SK-N-MC (cell line): ENCODE measurements at regions not wholly inside any gene's neighbourhood (a gene's known extent, or its start where the extent isn't known, plus 50 kb on each side); places are given as distances from the start of the nearest gene placed in this dataset.

Experiments used
- EZH2 ChIP-seq: fragments of 200-600 bp; sonication (generic); IDR thresholded peaks from one replicate; pipeline ENCODE4 v1.6.1; 2017; ENCODE audit warnings: antibody characterized with exemption
- POLR2AphosphoS5 ChIP-seq: IDR thresholded peaks from 2 replicates; pipeline ENCODE4 v1.6.1; 2012; ENCODE audit warnings: mild to moderate bottlenecking, low read depth, low read length, borderline replicate concordance

GRCh38 chr13:24076109-24076508 lies 84.4 kb upstream of the SPATA13 start:
- no peak for TF ChIP-seq EZH2
- no peak for TF ChIP-seq POLR2AphosphoS5
